H1 (cell line): ENCODE measurements at regions not wholly inside any gene's neighbourhood (a gene's known extent, or its start where the extent isn't known, plus 50 kb on each side); places are given as distances from the start of the nearest gene placed in this dataset.

Experiments
- EGR1 ChIP-seq: IDR thresholded peaks from 2 replicates; pipeline ENCODE4 v1.6.1; 2011; ENCODE audit warnings: low read depth, low read length, borderline replicate concordance

GRCh38 chr4:177789610-177790009 lies 347.4 kb upstream of the AGA start (continued):
- TF ChIP-seq EGR1, result no peak
- TF ChIP-seq, all 59 proteins: peak for 0
